ENCODE measurements at regions not wholly inside any gene's neighbourhood (a gene's known extent, or its start where the extent isn't known, plus 50 kb on each side); places are given as distances from the start of the nearest gene placed in this dataset.

DNA sequence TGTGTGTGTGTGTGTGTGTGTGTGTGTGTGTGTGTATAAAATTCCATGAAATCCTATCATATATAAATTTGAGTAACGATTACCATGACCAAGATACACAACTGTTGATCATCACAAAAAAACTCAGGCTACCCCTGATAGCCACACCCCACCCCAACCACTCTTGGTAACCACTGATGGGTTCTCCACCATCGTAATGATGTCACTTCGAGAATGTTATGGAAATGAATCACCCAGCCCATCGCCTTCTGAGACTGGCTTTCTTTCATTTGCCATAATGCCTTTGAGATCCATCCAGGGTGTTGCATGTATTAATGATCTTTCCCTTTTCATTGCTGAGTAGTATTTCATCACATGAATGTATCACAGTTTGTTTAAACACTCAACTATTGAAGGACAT lies 496.0 kb downstream of the MIAT start:
- no peak for DNase-seq

DNA sequence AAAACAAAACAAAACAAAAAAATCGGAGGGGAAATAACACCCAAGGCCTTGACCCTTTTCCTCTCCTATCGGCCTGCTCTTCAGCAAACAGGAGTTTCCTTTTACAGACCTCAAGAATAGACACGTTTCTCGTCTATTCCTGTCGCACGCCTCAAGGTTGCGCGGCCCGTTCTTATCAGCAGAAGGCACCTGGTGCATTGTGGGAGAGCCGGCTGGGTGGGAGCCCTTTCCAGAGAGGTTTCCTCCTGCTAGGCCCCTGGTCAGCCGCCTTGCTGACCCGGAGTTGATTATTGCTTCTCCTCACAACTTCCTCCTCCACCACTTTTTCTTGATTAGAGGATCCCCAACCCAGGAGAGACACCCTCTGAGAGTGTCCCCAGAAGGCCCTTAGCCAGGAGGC lies 497.3 kb downstream of the MIAT start:
- no peak for DNase-seq

DNA sequence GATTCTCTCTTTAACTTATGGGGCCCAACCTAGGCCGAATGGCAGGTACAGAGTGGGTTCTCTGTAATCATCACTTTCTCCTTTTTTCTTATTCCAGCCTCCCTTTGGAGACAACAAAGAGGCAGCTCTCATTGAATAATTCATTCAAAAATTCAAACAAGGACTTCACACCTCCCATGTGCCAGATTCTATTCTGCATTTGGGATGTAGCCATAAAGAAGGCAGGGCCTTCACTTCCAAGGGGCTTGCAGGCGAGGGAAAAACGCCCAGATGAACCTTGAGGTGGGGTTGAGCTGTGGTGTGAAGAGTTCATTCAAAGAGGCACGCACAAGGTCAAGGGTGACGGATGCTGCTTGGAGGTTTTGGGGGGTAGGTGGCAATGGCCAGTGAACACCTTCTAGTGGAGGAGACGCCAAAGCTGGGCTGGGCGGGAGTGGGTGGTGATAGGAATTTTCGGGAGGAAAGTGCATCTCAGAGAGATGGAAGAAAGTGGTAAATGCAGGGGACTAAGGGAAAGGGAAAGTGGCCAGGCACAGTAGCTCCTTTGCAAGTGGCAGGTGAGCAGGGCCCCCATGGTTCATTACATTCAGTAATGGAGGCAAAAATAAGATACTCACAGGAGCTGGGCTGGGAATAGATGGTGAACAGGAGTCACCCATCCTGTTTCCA lies 499.6 kb downstream of the MIAT start:
- DNase-seq, result no peak

DNA sequence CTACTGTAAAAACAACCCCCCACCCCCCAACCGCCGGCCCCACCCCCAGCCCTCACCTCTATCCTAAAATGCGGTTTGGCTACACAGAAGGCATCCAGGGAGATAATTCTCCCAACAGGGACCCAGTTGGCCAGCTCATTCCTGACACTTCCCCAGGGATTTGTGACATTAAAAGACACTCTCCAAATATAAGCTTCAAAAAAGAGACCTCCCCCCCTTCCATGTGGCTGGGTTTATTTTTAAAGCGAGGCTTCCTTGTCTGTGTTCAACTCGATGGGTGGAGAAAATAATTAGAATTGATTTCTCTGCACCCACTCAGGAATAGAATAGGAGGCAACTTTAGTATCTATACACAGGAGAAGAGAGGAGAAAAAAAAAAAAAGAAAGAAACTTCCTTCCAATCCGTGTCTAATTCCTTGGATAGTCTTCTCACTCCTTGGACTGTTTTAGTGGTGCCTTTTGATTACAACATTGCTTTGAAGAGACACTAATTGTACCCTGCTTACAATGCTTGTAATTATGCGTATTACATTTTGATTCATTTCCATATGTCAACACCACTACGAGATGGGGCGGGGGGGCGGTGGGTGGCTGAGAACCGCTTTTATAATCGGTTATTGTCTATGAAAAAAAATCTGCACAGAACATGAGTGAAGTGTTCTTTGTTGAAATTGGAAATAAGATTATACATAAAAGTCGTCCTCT lies 500.4 kb downstream of the MIAT start:
- no peak for DNase-seq

DNA sequence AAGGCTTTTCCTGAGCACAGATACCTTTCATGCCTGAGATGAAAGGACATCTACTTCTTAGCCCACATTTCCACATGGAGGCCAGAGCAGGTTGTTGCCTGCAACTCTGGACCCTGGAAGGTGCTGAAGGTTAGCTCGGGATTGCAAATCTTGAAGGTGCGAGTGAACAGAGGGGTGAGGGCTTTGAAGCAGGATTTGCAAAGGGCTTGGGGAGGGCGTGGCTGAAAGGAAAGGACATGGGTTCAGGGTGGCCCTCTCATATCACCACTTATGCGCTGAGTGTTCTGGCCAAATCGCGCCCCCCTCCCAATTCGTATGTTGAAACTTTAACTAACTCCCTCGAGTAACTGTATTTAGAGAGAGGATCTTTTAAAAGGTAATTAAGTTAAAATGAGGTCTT lies 501.6 kb downstream of the MIAT start:
- DNase-seq, result no peak

DNA sequence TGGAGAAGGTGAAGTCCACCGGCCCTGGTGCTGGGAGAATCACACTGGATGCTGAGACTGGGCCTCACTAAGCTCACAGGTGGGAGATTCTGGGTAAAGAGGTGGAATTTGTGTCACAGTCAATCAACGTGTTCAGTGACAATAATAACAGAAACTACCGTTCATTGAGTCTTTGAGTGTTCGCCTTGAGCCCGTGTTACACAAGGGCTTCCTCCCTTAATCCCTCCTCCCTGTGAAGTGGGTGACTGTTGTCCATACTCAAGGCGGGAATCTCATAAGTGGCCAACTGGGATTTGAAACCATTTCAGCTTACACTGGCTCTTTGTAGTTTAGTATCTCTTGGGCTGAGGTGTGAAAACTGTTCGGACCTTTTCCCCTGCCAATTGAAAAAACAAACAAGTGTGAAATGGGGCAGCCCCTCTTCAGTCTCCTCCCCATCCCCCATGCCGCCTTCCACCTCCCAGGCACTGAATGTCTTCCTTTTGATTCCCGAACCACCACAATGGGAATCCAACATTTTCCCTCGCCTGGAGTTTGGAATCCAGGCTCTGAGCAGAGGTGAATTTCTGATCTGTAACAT lies 502.4 kb downstream of the MIAT start:
- DNase-seq, result no peak

DNA sequence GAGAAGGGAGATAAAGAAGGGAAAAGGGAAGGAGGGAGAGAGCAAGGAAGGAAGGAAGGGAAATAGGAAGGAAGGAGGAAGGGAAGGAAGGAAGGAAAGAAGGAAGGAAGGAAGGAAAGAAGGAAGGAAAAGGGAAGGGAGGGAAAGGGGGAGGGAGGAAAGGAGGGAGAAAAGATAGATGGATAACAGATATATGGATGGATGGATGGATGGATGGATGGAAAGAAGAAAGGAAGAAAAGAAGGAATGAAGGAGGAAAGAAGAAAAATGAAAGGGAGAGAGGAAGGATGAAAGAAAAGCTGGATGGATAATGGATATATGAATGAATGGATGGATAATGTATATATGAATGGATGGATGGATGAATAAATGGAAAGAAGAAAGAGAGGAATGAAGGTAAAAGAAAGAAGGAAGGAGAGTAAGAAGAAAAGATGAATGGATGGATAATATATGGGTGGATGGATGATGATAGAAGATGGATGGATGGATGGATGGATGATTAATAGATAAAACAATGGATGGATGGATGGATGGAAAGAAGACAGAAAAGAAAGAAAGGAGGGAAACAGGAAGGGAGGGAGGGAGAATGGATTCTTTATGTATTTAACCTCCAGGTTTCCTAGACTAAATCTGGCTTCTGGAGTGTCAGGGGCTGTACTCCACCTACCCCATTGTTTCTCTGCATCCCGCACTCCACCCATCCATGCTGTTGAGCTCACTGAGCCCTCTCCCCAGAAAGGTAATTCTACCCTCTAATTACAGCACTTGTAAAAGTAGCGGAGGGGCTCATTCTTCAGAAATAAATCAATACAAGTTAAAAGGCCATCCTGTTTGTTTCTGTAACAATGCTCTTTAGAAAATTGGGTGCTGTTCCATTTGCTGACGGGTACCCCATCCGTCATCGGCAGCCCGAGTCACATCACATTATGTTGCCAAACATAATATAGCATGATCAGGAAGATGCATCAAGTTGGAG lies 506.1 kb downstream of the MIAT start:
- no peak for DNase-seq

DNA sequence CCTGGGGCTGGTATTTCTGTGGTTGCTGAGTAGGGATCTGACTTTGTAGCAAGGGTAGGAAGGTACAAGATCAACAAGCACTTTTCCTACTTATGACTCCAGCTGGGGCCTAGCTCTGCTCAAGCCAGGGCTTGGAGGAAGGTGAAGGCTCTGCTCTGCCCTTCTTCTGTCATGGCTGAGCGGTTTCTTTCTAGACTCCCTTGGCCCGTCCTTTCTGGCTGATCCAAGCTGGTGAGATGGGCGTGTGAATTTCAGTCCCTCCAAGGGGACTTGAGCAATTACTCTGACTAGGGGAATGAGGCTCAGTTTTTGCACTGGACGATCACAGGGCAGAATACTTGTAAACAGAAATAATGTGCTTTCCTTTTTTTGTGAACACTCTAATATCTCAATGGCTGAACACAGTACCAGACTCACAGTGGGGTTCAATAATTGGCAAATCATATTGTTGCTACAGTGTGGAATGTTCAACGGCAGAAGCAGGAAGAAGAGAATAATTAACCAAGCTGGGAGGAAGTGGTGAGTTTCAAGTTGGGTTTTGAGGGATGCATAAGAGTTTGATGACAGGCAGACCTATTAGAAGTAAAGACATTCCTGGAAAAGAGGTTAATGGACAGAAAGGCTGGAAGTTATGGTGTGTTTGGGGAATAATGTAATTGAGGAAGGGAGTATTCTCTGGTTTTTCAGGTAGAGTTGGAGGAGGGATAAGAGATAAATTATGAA lies 507.6 kb downstream of the MIAT start:
- DNase-seq, result no peak

DNA sequence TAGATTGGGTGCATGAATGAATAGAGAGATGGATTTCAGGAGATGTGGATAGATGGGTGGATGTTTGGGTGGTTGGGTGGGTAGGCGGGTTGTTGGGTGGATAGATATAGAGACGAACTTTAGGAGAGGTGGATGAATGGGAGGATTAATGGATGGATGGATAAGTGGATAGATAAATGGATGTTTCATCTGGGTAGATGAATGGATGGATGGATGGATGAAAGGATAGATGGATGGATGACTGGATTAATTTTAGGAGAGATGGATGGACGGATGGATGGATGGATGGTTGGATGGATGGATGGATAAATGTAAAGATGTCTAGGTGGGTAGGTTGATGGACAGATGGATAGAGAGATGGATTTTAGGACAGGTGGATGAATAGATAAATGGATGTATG lies 511.3 kb downstream of the MIAT start:
- DNase-seq, result no peak

DNA sequence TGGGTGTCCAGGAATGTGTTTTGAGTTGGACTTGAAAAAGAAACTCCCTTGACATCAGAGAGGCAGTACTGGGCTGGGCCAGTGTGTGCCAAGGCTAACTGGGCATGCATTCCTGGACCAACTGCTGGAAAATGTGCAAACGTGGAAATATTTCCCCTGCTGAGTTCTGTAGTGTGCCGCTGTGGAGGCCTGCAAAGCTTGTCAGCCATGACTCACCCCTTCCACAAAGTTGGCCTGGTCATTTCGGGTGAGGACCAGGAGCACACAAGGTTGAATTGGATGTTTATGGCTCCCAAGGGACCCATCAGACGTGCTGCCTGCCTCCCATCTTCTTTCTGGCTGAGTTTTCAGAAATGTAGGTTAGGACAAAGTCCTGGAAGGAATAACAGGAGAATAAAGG lies 513.1 kb downstream of the MIAT start:
- no peak for DNase-seq

DNA sequence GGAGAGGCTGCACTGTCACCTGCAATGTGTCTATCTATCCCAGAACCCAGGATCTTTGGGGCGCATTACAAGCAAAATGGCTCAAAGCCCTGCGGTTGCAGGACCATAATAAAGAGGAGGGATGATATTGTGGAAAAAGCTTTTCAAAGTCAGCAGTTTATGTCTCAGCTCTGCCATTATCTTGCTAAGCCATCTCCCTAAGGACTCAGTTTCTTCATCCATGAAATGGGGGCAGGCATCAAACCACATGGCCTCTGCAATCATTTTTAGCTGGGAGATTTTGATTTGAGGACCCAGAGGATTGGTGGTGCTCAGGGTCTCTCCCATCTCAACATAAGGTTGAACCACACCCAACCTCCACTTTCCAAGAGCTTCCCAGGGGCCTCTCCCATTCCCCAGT lies 513.8 kb downstream of the MIAT start:
- no peak for DNase-seq

DNA sequence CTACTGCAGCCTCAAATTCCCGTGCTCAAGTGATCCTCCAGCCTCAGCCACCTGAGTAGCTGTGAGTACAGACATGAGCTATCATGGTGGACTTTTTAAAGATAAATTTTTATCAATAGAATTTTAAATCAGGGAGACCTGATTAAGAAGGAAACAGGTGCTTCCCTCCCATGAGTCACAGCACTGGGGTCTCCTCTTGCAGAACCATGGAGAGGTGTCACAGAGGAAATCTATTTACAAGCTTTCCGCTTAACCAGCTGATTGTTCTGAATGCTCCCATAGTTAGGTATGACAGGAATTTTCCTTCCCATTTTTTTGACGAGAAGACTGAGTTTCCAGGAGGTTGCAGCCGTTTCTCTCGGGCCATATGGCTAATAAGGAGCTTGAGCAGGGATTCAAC lies 516.1 kb downstream of the MIAT start:
- no peak for DNase-seq

DNA sequence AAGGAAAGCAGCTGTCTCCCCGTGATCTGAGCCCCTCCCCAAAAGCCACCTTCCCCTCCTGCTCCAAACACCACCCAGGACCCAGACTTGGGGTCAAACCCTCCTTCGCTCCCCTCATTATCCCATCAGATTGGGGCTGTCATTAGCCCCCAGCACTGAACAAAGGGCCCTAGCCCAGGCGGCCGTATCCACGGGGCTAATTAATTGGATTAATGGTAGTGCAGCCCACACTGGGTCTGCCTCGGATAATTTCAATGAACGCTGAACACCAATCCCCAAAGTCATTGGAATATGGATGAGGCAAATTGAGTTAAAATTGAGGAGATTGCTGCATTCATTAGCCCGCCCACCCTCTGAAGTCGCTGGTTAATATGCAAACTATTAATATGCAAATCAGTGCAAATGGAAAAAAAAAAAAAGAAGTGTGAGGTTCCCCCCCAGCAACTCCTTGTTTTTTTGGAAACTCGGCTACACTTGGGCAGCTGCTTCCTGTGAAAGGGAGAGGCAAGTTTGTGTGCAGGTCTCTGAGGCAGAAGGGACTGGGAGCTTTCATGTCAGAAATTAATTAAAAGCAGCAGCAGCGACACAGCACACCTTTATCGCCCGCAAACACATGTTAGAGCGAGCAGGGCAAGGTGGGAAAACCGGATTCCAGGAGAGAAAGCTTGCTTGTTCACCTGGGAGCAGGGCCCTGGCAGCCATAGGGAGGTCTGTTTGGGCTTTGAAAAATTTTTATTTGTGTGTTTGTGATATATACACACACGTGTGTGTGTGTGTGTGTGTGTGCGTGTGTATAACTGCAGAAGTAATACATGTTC lies 517.8 kb downstream of the MIAT start:
- no peak for DNase-seq

DNA sequence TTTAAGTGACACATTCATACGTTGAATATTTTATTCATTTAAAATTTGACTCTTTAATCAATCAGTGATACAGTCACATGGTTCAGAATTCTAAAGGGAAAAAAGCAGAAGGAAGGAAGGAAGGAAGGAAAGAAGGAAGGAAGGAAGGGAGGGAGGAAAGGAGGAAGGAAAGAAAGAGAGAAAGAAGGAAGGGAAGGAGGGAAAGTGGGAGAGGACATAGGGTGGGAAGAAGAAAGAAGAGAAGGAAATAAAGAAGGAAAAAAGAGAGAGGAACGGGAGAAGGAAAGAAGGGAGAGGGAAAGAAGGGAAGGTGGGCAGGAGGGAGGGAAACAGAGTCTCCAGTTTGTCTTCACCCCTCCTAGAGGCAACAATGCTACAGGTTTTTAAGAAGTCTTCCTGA lies 518.6 kb downstream of the MIAT start:
- no peak for DNase-seq

DNA sequence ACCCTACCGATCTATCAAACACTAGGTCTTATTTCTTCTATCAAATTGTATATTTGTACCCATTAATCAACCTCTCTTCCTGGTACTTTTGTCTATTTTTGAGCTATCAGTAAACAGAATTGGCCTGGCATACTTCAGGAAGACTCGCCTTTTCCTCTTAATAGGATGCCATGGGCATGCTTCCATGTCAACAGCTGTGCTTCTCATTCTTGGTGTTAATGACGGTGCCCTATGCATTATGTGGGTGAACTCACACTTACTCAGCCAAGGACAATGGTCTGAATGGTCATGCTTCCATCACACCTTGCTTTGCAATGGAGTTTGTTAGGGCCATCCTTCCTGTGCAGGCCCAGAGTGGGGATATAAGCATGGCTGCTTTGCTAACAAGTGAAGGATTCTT lies 521.8 kb downstream of the MIAT start:
- no peak for DNase-seq

DNA sequence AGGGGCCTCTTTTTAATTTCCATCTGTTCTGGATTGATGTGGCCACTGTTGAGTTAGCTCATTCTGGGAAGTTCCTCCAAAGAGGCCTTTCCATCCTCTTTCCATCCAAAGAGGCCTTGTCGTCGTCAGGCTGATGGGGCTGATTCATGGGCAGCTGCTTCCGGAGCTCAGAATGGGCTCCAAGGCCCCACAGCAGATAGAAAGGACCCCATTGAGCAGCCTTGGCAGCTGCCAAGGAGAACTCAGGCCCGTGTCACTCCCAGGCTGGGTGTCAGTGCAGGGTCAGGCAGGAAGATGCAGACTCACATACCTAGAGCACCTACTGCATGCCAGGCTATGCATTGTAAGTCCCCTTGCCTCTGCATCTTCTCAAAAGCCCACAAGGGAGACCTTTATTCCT lies 524.1 kb downstream of the MIAT start:
- no peak for DNase-seq

DNA sequence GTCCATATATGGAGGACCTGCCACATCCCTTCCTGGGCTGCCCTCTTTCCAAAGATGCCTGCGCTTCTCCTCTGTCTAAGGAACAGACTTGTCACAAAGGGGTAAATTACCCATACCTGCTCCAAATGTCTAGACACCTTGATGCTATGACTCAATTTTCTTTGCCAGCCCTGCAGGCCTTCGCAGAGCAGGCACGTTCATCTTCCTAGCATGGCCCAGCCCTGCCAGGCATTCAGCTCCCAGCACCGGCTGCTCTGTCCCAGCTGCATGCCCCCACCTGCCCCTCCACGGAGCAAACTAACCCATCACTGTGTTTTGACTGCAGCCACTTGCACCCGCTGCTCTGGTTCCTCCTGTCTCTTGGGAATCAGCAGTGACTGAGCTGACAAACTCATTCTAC lies 526.1 kb downstream of the MIAT start:
- no peak for DNase-seq

DNA sequence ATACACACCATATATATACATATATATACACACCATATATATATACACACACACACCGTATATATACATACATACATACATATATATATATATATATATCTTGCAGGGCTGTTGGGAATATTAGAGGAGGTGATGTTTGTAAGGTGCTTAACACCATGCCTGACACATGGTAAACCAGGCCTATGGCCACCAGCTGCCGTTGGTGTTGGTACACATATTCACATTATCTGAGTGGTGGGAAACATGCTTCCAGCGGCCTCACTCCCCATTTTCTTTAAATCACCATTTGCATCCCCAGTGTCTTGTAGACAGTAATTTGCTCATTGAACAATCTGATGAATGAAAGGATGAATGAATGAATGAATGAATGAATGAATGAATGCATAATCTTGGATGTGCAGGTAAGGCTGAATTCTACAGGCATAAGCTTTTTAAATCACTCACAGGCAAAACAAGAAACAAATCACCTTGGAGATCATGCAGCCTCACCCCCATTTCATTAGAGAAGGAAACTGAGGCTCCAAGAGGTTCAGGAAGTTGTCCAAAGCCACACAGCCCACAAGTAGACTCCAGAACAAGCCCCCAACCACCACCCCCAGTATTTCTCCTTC lies 527.8 kb downstream of the MIAT start:
- DNase-seq, result no peak

DNA sequence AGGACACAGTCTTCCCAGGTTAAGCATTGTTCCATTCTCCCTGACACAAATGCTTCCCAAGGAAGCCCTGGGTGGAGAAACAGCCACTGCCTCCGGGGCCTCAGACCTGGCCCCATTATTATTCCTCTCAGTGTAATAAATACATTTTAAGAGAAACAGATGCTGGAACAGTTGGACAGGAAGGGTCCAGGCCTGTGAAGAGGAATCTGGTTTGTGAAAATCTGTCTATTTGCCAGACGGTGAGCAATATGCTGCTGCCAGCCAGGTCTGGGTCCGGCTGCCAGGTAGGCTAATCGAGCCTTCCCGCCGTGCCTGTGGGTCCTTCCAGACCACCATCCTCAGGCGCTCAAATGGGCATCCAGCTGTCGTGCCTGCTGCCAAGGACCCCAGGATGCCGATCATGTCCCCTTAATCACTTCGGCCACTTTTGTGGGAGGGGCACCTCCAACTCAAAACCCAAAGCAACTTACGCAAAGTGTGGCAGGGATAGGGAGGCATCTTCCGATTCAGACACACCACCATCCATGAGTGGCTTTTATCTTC lies 528.4 kb downstream of the MIAT start:
- DNase-seq, result no peak

DNA sequence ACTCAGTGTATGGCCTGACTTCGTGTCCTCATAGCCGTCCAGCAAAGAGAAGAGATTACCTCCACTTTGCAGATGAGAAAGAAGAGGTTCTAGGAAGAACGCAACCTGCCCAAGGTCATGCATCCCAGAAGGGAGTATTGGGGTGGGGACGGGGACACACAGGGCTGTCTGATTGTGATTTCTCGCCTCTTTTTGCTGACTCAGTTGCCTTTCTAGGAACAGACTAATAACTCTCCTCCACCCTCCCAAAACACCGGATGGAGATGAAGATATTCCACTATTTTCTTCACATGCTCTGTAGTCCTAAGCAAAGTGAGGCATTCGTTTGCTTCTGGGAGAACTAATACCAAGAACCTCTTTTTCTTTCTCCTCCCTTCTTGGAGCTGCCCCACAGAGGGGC lies 529.3 kb downstream of the MIAT start:
- no peak for DNase-seq
